OCI-LY1 (cell line): ENCODE measurements at regions not wholly inside any gene's neighbourhood (a gene's known extent, or its start where the extent isn't known, plus 50 kb on each side); places are given as distances from the start of the nearest gene placed in this dataset.

Experiments used
- H2AFZ ChIP-seq: fragments of 200-600 bp; sonication (generic), shearing (Covaris generic); 2 replicates; pipeline ENCODE4 v1.6.0; 2014; ENCODE audit warnings: antibody characterized with exemption, mild to moderate bottlenecking, low read length
- H3F3A ChIP-seq: fragments of 200-600 bp; sonication (generic), shearing (Covaris generic); 2 replicates; pipeline ENCODE4 v1.6.0; 2014; ENCODE audit warnings: mild to moderate bottlenecking, antibody characterized with exemption, low read length, moderate library complexity; ENCODE audit not compliant: insufficient read depth
- H3K27ac ChIP-seq: fragments of 200-600 bp; sonication (generic); 2 replicates; pipeline ENCODE4 v1.5.1; 2014; ENCODE audit warnings: low read length, mixed run types, mild to moderate bottlenecking, low read depth; ENCODE audit not compliant: poor library complexity, severe bottlenecking
- H3K27me3 ChIP-seq: fragments of 200-600 bp; sonication (generic); 2 replicates; pipeline ENCODE4 v1.6.0; 2014; ENCODE audit warnings: antibody characterized with exemption, mild to moderate bottlenecking, low read length, moderate library complexity; ENCODE audit not compliant: insufficient read depth
- H3K36me3 ChIP-seq: fragments of 200-600 bp; sonication (generic); 2 replicates; pipeline ENCODE4 v1.6.1; 2014; ENCODE audit warnings: mild to moderate bottlenecking, antibody characterized with exemption, low read length, moderate library complexity, mixed read lengths; ENCODE audit not compliant: insufficient read depth
- H3K4me1 ChIP-seq: fragments of 200-600 bp; sonication (generic); 2 replicates; pipeline ENCODE4 v1.5.1; 2014; ENCODE audit warnings: mild to moderate bottlenecking, low read length, moderate library complexity; ENCODE audit not compliant: insufficient read depth, severe bottlenecking
- H3K4me2 ChIP-seq: fragments of 200-600 bp; sonication (generic), shearing (Covaris generic); 2 replicates; pipeline ENCODE4 v1.6.1; 2014; ENCODE audit warnings: low read length
- H3K4me3 ChIP-seq: fragments of 200-600 bp; sonication (generic); 2 replicates; pipeline ENCODE4 v1.5.1; 2014; ENCODE audit warnings: low read length, low read depth, mild to moderate bottlenecking, mixed read lengths; ENCODE audit not compliant: poor library complexity, severe bottlenecking
- H3K79me2 ChIP-seq: fragments of 200-600 bp; shearing (Covaris generic); 2 replicates; pipeline ENCODE4 v1.6.1; 2016; ENCODE audit warnings: mixed run types, low read length, mixed read lengths; ENCODE audit not compliant: insufficient read depth
- H3K9ac ChIP-seq: fragments of 200-600 bp; sonication (generic), shearing (Covaris generic); 2 replicates; pipeline ENCODE4 v1.6.1; 2014; ENCODE audit warnings: mild to moderate bottlenecking, low read length, mixed read lengths
- H3K9me2 ChIP-seq: fragments of 200-600 bp; sonication (generic), shearing (Covaris generic); 2 replicates; pipeline ENCODE4 v1.6.1; 2014; ENCODE audit warnings: low read depth, mild to moderate bottlenecking, low read length, mixed read lengths
- H3K9me3 ChIP-seq: fragments of 200-600 bp; shearing (Covaris generic); 2 replicates; pipeline ENCODE4 v1.6.1; 2014; ENCODE audit warnings: low read length, mixed read lengths
- H4K20me1 ChIP-seq: fragments of 200-600 bp; sonication (generic), shearing (Covaris generic); 2 replicates; pipeline ENCODE4 v1.6.0; 2016; ENCODE audit warnings: mild to moderate bottlenecking, low read length; ENCODE audit not compliant: insufficient read depth
- CTCF ChIP-seq: fragments of 200-600 bp; sonication (generic), shearing (Covaris generic); IDR thresholded peaks from 2 replicates; pipeline ENCODE4 v1.5.1; 2017; ENCODE audit warnings: mild to moderate bottlenecking, antibody characterized with exemption, low read length, moderate library complexity, mixed read lengths
- EZH2 ChIP-seq: fragments of 200-600 bp; sonication (generic), shearing (Covaris generic); IDR thresholded peaks from 2 replicates; pipeline ENCODE4 v1.8.0; 2017; ENCODE audit warnings: borderline replicate concordance, mixed run types, mild to moderate bottlenecking, antibody characterized with exemption, low read length, moderate library complexity, mixed read lengths

GRCh38 chr5:4144411-4145007 is 548.9 kb downstream of the IRX1 start:
- Histone ChIP-seq H3K27me3 (no peaks in the 10 kb centered on the region), H3F3A (no peaks in the 10 kb centered on the region), H4K20me1 (no peaks in the 10 kb centered on the region), H2AFZ (no peak overlapping the region), H3K4me2 (no peak overlapping the region), H3K27ac (no peak overlapping the region), H3K9ac (no peak overlapping the region), H3K9me3 (no peaks in the 10 kb centered on the region), H3K4me1 (no peaks in the 10 kb centered on the region), H3K79me2 (no peaks in the 10 kb centered on the region), H3K4me3 (no peak overlapping the region), H3K9me2 (no peaks in the 10 kb centered on the region), H3K36me3 (no peaks in the 10 kb centered on the region)
- TF ChIP-seq CTCF, result no peak
- no peak for TF ChIP-seq EZH2

- no peaks in the 10 kb centered on the region for H3F3A ChIP-seq
- no peaks in the 10 kb centered on the region for H3K36me3 ChIP-seq
- no peaks in the 10 kb centered on the region for H3K9me2 ChIP-seq
- no peaks in the 10 kb centered on the region for H3K4me1 ChIP-seq
- TF ChIP-seq EZH2 (no peak), CTCF (no peak)
- H2AFZ ChIP-seq, result no peak overlapping the region
- H3K9me3 ChIP-seq, result no peaks in the 10 kb centered on the region
- H3K9ac ChIP-seq, result no peak overlapping the region
- H3K27me3 ChIP-seq, result no peaks in the 10 kb centered on the region
- no peaks in the 10 kb centered on the region for H3K79me2 ChIP-seq
- no peak overlapping the region for H3K27ac ChIP-seq
- H4K20me1 ChIP-seq, result no peaks in the 10 kb centered on the region
- no peak overlapping the region for H3K4me3 ChIP-seq
- H3K4me2 ChIP-seq, result no peak overlapping the region
Measured at GRCh38 chr5:4145511-4145910, 549.9 kb downstream of the IRX1 start.

DNA sequence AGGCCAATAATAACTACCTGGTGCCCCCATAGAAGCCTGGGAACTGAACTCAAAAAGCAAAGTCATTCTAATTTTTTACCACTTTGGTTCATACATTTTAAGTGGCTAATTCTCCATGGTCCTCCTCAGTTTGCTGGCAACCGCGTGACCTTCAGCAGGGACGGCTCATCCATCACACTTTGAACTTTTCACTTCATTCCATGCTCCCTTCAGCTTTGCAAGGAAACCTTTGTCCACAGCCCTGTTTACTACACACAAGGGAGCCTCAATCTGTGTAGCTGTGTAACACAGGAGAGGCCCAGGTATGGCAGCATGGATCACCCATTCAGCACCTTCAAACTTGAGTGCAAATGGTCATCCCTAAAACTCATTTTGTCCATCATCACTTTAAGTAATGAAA is 552.4 kb downstream of the IRX1 start:
- Histone ChIP-seq H3K4me2 (no peak overlapping the region), H3K9ac (no peak overlapping the region), H3F3A (no peaks in the 10 kb centered on the region), H3K27ac (no peak overlapping the region), H3K4me3 (no peak overlapping the region), H3K79me2 (no peaks in the 10 kb centered on the region), H3K36me3 (no peaks in the 10 kb centered on the region), H3K9me2 (no peaks in the 10 kb centered on the region), H3K4me1 (no peaks in the 10 kb centered on the region), H3K9me3 (no peaks in the 10 kb centered on the region), H2AFZ (no peak overlapping the region), H3K27me3 (no peaks in the 10 kb centered on the region), H4K20me1 (no peaks in the 10 kb centered on the region)
- no peak for TF ChIP-seq CTCF
- TF ChIP-seq EZH2, result no peak
